OCI-LY3 (cell line): ENCODE measurements at regions not wholly inside any gene's neighbourhood (a gene's known extent, or its start where the extent isn't known, plus 50 kb on each side); places are given as distances from the start of the nearest gene placed in this dataset.

ENCODE experiments used
- H2AFZ ChIP-seq: fragments of 200-600, 300-600 bp; shearing (Covaris generic); 2 replicates; pipeline ENCODE4 v1.6.0; 2014; ENCODE audit warnings: antibody characterized with exemption, low read depth, low read length
- H3K27ac ChIP-seq: fragments of 200-600, 300-600 bp; sonication (generic); 2 replicates; pipeline ENCODE4 v1.5.1; 2014; ENCODE audit warnings: mild to moderate bottlenecking, low read length, moderate library complexity, mixed read lengths
- H3K27me3 ChIP-seq: fragments of 200-600, 300-600 bp; sonication (generic); 2 replicates; pipeline ENCODE4 v1.6.1; 2014; ENCODE audit warnings: low read depth, low read length, mixed read lengths
- H3K36me3 ChIP-seq: fragments of 200-600, 300-600 bp; sonication (generic); replicated peaks from 2 replicates; pipeline ENCODE3; 2014; ENCODE audit warnings: low read depth, low read length, mixed read lengths
- H3K4me1 ChIP-seq: fragments of 300-600, 200-600 bp; sonication (generic); 2 replicates; pipeline ENCODE4 v1.6.1; 2014; ENCODE audit warnings: low read length, mixed read lengths
- H3K4me2 ChIP-seq: fragments of 200-600, 300-600 bp; sonication (generic); 2 replicates; pipeline ENCODE4 v1.6.1; 2014; ENCODE audit warnings: low read length, mixed read lengths
- H3K4me3 ChIP-seq: fragments of 300-600, 200-600 bp; sonication (generic); 2 replicates; pipeline ENCODE4 v1.5.1; 2014; ENCODE audit warnings: antibody characterized with exemption, mild to moderate bottlenecking, low read length, moderate library complexity
- H3K79me2 ChIP-seq: fragments of 300-600, 200-600 bp; shearing (Covaris generic); 2 replicates; pipeline ENCODE4 v1.6.1; 2014; ENCODE audit warnings: mild to moderate bottlenecking, low read length, mixed read lengths
- H3K9ac ChIP-seq: fragments of 300-600, 200-600 bp; shearing (Covaris generic); 2 replicates; pipeline ENCODE4 v1.6.0; 2014; ENCODE audit warnings: mild to moderate bottlenecking, low read length, moderate library complexity
- H3K9me3 ChIP-seq: fragments of 200-600, 300-600 bp; shearing (Covaris generic); 2 replicates; pipeline ENCODE4 v1.6.1; 2014; ENCODE audit warnings: low read length, mixed read lengths; ENCODE audit not compliant: insufficient read depth
- H4K20me1 ChIP-seq: fragments of 200-600, 300-600 bp; sonication (generic); 2 replicates; pipeline ENCODE4 v1.6.1; 2016; ENCODE audit warnings: low read length, mixed read lengths; ENCODE audit not compliant: insufficient read depth
- EZH2phosphoT487 ChIP-seq: fragments of 200-600 bp; shearing (Covaris generic); IDR thresholded peaks from 2 replicates; pipeline ENCODE4 v1.6.1; 2018; ENCODE audit warnings: antibody characterized with exemption, mixed run types, low read depth
- TF ChIP-seq, protein P1 (sequence below): fragments of 200-600, 300-600 bp; sonication (generic); IDR thresholded peaks from 2 replicates; pipeline ENCODE4 v1.5.1; 2014; ENCODE audit warnings: antibody characterized with exemption, low read length, low read depth

DNA sequence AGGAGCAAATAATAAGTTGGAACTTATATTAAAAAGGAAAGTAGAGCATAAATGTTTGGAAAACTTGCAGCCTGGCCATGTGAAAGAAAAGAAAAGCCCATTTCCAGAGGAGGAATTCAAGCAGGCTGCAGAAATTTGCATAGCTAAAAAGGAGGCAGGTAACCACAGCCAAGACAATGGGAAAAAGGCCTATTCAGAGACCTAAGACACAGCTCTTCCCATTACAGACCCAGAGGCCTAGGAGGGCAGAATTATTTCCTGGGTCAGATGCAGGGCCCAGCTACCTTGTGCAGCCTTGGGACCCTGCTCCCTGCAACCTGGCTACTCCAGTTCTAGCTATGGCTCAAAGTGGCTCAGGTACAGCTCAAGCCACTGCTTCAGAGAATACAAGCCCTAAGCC lies 234.6 kb upstream of the BCHE start:
- Histone ChIP-seq H3K4me1 (no peaks in the 10 kb centered on the region), H3K4me3 (no peak overlapping the region), H3K27ac (no peak overlapping the region), H3K9me3 (no peaks in the 10 kb centered on the region), H3K36me3 (no peaks in the 10 kb centered on the region), H4K20me1 (no peaks in the 10 kb centered on the region), H3K4me2 (no peak overlapping the region), H3K9ac (no peak overlapping the region), H2AFZ (no peak overlapping the region), H3K79me2 (no peaks in the 10 kb centered on the region), H3K27me3 (no peaks in the 10 kb centered on the region)
- TF ChIP-seq, protein P1, sequence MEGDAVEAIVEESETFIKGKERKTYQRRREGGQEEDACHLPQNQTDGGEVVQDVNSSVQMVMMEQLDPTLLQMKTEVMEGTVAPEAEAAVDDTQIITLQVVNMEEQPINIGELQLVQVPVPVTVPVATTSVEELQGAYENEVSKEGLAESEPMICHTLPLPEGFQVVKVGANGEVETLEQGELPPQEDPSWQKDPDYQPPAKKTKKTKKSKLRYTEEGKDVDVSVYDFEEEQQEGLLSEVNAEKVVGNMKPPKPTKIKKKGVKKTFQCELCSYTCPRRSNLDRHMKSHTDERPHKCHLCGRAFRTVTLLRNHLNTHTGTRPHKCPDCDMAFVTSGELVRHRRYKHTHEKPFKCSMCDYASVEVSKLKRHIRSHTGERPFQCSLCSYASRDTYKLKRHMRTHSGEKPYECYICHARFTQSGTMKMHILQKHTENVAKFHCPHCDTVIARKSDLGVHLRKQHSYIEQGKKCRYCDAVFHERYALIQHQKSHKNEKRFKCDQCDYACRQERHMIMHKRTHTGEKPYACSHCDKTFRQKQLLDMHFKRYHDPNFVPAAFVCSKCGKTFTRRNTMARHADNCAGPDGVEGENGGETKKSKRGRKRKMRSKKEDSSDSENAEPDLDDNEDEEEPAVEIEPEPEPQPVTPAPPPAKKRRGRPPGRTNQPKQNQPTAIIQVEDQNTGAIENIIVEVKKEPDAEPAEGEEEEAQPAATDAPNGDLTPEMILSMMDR, result no peak
- TF ChIP-seq EZH2phosphoT487, result no peak

DNA sequence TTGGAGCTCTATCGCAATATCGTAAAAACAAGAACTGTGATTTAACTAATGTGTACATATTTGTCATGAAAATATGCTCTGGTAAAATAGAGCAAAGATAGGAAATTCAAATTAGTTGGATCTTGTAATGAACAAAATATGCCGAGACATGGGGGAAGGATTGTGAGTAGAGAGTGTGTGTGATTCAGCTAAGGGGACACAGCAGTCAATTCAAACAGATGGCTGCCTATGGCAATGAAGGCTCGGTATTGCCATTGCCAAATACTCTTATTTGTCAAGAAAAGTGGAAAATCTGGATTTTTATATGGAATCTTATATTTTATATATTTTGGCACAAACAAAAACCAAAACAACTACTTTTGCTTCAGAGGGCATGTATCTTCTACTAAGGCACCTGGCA lies 227.3 kb upstream of the BCHE start:
- H3K9me3 ChIP-seq, result no peaks in the 10 kb centered on the region
- TF ChIP-seq EZH2phosphoT487, result no peak
- TF ChIP-seq, protein P1, result no peak
- no peak overlapping the region for H3K4me3 ChIP-seq
- no peak overlapping the region for H2AFZ ChIP-seq
- no peak overlapping the region for H3K27ac ChIP-seq
- H3K9ac ChIP-seq, result no peak overlapping the region
- no peaks in the 10 kb centered on the region for H3K36me3 ChIP-seq
- no peak overlapping the region for H3K4me2 ChIP-seq
- H4K20me1 ChIP-seq, result no peaks in the 10 kb centered on the region
- H3K27me3 ChIP-seq, result no peaks in the 10 kb centered on the region
- no peaks in the 10 kb centered on the region for H3K79me2 ChIP-seq
- no peaks in the 10 kb centered on the region for H3K4me1 ChIP-seq

DNA sequence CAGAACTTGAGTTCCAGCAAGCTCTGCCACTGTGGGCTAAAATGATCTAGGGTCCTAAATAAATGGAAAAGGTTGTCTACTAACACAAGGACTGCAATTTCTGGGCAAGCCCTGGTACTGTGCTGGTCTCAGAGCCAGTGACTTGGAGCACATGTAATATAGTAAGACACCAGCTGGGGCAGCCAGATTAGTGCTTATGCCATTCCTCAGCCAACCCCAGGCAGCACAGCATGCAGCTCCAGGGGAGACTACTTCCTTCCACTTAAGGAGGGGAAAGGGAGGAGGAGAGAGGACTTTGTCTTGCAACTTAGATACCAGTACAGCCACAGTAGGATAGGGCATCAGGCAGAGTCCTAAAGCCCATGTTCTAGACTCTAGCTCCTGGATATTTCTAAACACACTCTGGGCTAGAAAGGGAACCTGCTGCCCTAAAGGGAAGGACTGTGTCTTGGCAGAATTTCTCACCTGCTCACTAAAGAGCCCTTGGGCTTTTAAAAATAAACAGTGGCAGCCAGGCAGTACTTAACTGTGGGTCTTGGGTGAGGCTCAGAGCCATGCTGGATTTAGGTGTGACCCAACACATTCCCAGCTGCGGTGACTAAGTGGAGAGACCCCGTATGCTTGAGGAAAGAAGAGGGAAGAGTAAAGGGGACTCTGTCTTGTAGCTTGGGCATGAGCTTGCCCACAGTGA lies 223.7 kb upstream of the BCHE start:
- H3K79me2 ChIP-seq, result no peaks in the 10 kb centered on the region
- TF ChIP-seq, protein P1, result no peak
- no peak for TF ChIP-seq EZH2phosphoT487
- H4K20me1 ChIP-seq, result no peaks in the 10 kb centered on the region
- H3K4me3 ChIP-seq, result no peak overlapping the region
- H3K4me2 ChIP-seq, result no peak overlapping the region
- no peak overlapping the region for H2AFZ ChIP-seq
- H3K27me3 ChIP-seq, result no peaks in the 10 kb centered on the region
- H3K9me3 ChIP-seq, result no peaks in the 10 kb centered on the region
- H3K27ac ChIP-seq, result no peak overlapping the region
- H3K4me1 ChIP-seq, result no peaks in the 10 kb centered on the region
- no peaks in the 10 kb centered on the region for H3K36me3 ChIP-seq
- H3K9ac ChIP-seq, result no peak overlapping the region

DNA sequence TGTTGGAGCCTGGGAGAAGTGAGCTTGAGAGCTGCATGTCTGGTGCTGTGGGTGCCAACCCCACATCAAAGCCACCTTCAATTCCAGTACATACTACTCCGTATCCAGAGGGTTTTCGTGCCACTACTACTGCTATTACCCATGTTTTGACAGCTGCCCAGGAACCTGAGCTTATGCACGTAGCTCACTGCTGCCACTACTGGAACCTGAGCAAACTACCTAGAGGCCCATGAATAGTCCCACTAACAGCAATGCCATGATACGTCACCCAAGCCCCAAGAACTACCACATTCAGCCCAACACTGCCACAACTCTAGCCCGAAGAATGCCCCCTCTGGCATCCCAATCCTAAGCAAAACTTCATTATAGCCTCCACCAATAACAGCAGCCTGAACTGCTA lies 215.2 kb upstream of the BCHE start:
- no peak for TF ChIP-seq EZH2phosphoT487
- TF ChIP-seq, protein P1, result peak; percentile 23; the same call in 1 of the 2 replicates
- H3K27ac ChIP-seq, result no peak overlapping the region
- H3K4me2 ChIP-seq, result no peak overlapping the region
- no peak overlapping the region for H3K9ac ChIP-seq
- no peaks in the 10 kb centered on the region for H3K4me1 ChIP-seq
- H3K36me3 ChIP-seq, result no peaks in the 10 kb centered on the region
- H3K4me3 ChIP-seq, result no peak overlapping the region
- H2AFZ ChIP-seq, result peak overlapping the region; percentile 46; the same call in 1 of the 2 replicates
- 0 out of 2 replicates have a peak, but pooled peaks cover 3% of the 10 kb centered on the region for H3K9me3 ChIP-seq
- no peaks in the 10 kb centered on the region for H3K27me3 ChIP-seq
- H4K20me1 ChIP-seq, result no peaks in the 10 kb centered on the region
- no peaks in the 10 kb centered on the region for H3K79me2 ChIP-seq
